ENCODE measurements at regions not wholly inside any gene's neighbourhood (a gene's known extent, or its start where the extent isn't known, plus 50 kb on each side); places are given as distances from the start of the nearest gene placed in this dataset.

DNA sequence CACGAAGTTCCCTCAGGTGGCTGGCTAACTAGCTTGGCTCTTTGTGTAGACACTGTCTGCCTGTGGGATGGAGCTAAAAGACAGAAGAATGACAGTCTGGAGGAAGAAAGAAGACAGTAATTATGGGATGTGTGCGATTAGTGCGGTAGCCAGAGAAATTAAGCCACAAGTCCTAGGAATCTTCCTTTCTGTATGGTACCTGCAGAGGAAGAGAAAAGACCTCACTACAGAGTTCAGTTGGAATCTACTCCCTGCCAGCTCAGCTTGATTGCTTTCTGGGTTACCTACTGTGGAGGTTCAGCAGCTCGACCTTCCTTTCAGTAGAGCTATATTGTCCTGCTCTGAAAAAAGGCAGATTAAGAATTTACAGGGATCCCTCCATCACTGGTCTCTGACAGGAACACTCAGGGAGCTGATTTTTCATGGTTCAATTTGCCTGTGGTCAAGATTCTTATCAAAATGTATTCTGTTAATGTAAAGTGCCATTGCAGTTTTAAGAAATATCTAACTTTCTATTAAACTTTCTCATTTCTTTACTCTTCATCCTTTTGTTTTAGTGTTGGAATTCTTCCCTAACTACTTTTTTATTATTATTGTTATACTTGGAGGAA lies 187.2 kb downstream of the CENPW start:
- DNase-seq (ENCODE audit: low spot score) = no peak

DNA sequence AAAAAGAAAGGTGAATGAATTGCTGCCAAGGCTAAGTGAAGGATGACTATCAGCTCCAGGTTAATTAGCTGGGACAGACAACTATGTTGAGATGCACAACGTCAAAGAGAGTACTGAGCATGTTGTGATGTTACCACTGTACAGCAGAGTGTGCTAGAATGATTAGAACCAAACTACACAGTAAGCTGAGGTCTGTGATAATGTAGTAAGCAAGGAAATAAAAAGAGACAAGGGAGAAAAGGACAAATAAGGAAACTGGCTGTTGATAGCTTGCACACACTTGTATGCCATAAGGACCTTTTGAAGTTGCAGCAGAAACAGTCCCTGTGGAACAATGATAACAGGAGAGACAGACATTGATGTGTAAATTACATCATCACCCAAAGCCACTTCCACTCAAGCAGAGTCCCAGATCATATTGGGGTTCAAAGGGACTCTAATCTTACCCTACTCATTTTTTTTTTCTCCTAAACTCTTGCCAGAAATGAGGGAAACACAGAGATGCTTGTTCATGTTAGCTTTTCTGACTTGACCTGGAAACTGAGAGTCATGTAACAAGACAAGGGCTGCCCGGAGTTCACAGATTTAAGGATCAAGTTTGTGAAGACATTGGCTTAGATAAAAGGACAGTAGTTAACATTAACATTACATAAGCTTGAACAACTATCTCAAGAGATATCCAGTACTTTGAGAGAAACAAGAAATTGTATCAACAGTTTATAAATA lies 189.9 kb downstream of the CENPW start:
- no peak for DNase-seq (ENCODE audit: low spot score)

DNA sequence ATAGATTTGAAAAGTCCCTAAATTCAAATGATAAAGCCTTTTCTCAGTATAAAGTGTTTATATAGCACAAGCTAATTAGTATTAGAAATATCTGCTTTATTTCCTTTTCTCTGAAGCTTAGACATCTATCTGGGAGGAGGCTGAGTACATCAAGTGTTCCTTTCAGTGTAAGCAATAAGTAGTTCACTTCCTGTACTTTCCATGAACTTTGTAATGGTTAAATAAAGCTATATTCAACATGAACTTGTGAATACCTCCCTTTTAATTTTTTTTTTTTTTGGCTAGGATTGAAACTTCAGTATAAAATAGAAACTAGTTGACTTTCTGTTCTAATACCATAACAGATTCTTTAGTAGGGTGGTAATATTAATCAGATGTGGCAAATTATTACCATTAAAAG lies 190.9 kb downstream of the CENPW start:
- no peak for DNase-seq (ENCODE audit: low spot score)

DNA sequence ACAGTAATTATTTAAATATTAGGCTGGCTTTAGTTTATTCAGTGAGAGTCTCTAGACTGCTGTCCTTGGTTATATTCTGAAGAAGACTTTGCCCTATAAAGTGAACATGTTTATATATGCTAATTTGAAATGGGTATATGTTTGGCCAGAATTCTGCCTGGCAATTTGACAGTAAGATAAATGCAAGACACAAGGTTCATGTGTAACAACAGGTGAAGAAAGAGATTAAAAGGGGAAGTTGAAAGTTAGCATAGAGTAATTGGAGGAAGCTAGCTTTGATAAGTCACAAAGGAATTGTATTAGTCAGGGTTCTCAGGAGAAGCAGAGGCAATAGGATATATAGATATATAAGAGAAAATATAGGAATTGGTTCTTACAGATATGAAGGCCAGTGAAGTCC lies 191.4 kb downstream of the CENPW start:
- no peak for DNase-seq (ENCODE audit: low spot score)

DNA sequence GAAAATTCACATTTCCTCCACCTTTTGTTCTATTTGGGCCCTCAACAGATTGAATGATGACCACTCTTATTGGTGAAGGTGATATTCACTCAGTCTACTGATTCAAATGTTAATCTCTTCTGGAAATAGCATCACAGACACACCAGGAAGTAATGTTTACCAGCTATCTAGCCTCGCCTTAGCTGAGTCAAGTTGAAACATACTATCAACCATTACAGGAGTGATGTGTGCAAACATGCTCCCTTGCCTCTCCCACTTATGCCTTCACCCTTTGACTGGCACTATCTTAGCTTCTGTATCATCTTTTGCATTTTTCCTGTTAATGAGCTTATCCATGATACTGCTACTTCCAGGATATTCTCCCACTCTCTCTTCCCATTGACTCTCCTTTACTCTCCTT lies 191.9 kb downstream of the CENPW start:
- no peak for DNase-seq (ENCODE audit: low spot score)

DNA sequence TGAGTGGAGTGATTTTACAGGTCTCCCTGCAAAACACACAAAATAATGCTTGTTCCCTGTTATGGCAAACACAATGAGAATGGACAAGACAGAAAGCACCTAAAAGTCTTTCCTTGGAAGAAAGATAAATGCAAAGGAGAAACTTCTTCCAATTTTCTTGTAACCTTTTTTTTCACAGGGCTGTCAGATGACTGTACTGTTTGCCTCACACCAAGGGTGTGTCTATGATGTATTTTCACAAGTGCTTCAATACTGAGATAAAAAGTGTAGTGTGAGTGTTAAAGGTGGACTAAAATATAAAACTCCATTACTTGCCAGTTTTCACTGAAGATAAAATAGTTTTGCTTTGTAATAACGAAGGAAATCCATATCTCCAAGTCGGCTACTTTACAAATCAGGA lies 194.5 kb downstream of the CENPW start:
- no peak for DNase-seq (ENCODE audit: low spot score)

DNA sequence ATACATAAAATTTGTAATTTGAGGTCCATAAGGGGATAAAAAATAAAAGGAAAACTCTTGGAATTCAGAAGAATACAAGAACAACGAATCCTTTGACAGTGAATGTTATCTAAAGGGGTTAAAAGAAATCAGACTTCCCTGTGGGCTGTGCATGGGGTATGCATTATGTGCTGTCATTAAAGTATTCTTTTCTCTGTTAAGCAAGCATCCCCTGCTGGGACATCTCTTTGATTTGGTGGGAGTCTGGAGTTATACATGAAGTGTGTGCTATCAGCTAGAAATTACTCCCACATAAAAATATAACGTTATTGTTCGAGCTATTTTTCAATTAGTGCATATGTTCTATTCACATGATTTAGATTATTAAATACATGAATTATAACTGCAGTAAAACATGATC lies 195.2 kb downstream of the CENPW start:
- DNase-seq (ENCODE audit: low spot score) = no peak

DNA sequence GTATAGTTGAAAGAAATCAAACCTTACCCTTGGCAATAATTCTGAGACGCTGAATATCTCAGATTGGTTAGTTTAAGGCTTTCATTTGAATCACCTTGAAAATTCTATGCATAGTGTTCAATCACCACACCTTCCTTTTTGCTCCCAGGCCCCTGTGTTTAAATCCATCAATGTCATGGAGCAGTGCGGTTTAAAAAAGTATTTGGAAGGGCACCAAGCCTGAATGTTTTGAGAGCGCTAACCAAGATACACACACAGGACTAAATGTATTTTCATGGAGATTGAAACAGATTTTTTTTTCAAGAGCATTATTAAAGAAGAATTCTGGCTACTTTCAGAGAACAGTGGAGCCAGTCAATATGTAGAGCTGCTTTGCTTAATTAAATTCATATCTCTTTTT lies 195.7 kb downstream of the CENPW start:
- DNase-seq (ENCODE audit: low spot score) = no peak

DNA sequence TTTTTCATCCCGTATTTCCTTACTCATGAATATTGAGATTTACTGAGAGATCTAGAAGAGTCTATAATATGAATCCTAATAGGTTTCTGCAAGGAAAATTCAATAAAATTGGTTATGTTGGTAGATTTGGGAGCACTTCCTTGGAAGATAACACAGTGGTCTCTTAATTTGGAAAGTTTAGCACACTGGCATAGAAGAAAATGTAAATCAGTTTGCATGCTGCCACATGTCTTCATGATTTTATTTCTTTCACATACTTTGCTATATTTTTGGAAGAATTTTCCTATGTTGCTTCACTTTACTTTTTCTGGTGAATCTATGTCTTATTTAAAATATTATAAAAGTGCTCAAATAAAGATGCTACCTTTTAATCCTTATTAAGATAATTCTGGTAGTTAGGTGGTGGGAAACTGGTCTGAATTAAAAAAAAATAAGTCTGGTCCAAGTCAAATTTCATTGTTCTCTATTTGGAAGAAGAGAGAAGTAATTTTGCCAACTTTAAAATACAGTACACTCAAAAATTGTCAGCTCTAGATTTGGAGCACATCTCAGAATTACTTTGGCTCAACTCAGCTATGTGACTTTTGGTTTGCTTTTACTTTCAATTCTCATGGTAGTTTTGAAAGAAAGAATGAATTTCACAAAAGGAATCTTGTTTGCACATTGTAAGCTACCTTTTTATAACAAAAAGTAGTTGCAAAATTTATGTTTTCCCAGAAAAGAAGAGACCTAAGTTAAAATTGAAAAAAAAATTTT lies 197.3 kb downstream of the CENPW start:
- DNase-seq (ENCODE audit: low spot score) = no peak

DNA sequence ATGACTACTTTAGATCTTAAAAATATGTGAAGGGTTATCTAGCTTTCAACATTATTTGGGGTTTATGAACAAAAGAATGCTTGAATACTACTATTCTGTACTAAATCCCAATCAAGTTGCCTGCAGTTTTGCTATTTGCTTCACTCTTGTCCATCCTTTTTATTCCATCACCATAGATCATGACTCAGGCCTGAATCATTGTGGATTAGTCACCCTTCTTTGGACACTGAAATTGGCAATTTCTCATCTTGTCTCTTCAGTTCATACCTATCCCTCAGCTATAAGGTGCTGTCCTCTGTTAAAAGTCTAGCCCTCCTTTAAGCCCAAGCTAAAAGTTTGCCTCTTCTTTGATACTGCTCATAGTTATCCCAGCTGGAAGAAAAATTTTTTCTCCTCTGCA lies 199.1 kb downstream of the CENPW start:
- no peak for DNase-seq (ENCODE audit: low spot score)

DNA sequence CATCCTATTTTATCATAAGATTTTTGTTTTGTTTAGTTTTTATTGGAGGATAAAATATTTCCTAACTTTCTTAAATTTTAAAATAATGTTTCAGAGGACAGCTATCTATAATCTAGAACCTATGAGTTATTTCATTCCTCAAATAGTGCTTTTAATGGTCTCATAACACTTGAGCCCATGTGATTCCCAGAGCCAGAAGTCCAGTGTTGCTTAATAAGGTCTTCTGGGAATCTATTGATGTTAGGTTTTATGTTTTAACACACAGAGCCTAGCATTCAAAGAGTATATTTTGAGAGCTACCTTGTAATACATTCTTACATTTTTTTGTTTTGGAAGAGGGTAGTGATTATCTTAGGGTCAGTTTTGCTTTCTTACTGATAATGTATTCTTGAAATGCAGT lies 200.2 kb downstream of the CENPW start:
- DNase-seq (ENCODE audit: low spot score) = no peak

DNA sequence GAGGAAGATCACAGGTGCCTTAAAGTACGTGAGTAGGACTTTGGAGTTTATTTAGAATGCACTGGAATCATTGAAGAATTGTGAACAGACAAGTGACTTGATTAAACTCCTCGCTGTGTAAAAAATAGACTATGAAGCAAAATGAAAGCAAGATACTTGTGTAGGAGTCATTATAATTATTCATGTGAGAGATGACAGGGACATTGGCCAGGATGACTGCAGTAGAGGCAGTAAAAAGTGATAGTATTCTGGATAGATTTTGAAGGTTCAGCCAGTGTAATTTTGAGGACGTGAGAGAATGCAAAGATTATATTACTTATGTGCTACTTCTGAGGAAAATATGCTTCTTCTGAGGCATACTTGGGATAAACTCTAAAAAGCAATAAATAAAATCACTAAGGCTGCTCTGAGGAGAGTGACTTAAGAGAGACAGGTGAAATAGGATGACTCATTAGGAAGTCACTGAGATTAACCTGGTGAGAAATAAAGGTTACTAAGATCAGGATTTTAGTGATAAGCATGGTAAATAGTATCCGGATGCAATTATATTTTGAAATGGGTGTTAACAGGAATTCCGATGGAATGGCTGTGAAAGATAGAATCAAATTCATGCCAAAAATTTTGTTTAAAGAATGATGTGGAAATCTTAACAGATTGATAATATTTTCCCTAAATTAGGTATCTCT lies 202.0 kb downstream of the CENPW start:
- no peak for DNase-seq (ENCODE audit: low spot score)

DNA sequence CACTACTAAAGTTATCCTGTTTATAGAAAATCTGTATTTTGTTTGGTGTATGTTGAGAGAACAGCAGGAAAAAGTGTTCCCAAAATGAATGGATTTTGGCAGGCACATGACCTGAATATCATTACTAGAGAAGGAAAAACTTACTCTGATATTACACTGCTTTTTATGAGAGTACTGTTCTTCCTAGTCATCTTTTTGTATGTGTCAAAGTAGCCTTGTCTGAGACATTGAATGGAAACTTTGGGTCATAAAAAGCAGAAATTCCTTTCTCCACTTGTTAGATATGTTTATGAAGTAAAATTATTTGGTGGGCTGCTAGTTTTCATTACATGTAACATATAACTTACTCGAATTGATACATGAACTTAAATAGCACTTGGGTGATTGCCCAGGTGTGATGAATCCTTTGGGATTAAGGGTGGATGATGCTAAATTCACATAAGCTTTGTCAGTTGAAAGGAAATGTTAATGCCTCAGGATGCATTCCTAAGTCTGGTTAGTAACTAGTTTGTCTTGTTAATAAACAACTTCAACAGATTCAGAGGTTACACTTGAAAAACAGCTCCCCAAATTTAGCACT lies 206.7 kb downstream of the CENPW start:
- DNase-seq (ENCODE audit: low spot score) = no peak

DNA sequence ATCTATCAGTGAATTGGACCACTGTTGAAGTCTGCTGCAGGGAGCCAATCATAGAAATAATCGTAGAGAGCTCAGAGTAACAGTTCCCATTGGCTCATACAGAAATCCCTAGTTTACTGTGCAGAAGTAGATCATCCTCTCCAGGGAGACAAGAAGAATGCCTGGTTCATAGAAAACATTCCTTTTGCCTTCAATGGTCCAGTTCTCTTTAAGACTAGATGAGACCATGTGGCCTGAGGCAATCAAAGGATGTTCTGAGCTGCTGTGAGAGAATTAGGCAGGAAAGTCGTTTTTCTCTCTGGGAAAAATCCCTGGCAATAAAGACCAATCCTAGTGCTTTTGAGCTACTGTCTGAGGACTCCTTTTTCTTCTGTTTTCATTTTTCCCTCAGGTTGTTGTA lies 208.4 kb downstream of the CENPW start:
- DNase-seq (ENCODE audit: low spot score) = no peak

DNA sequence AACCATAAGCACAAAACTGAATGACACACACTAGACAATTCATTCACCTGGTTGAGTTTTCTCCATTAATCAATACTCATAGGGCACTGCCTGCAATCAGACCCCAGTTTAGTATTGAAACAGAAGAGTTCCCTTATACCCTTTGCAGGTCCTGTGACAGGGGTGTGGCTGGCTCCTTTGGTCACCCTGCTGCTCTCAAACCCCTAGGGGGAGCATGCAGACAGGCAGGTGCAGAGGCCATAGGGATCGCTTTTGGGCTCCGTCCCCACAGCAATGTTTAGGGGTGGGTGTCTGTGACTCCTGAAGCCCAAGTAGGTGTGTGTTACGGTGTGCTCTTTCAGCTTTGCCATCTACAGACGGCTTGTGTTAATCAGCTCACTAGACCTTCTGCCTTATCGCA lies 210.4 kb downstream of the CENPW start:
- no peak for DNase-seq (ENCODE audit: low spot score)

DNA sequence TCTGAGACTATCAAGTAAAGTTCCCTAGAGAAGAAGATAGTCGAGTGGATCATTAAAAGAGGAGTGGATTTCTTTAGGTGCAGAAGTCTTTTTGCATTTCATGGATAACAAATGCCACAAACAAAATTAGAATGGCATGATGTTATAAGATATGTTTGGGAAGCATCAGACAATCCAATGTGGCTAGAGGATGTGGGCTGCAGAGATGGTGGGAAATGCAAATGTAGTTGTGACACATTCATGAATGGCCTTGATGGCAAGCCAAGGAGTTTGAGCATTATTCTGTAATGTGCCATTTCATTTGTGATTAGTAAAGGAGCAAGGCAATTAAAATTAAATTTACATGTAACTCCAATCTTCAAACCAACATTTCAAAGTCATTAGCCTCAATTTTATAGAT lies 211.9 kb downstream of the CENPW start:
- no peak for DNase-seq (ENCODE audit: low spot score)

DNA sequence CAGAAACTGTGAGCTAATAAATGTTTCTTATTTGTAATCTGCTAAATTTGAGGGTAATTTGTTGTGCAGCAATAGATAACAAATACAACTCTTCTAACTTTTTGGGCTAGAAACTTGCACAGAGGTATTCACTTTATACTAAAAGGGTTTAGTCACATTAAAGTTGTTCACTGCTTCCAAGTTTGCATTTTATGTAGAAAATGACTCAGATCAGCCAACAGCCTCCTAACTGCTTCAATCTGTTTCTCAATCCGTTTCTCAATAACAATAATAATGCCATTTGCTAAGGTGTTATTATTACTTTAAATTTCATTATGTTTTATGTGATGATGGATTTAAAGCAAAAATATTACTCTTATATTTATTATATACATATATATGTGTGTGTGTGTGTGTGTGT lies 213.9 kb downstream of the CENPW start:
- DNase-seq (ENCODE audit: low spot score) = no peak

DNA sequence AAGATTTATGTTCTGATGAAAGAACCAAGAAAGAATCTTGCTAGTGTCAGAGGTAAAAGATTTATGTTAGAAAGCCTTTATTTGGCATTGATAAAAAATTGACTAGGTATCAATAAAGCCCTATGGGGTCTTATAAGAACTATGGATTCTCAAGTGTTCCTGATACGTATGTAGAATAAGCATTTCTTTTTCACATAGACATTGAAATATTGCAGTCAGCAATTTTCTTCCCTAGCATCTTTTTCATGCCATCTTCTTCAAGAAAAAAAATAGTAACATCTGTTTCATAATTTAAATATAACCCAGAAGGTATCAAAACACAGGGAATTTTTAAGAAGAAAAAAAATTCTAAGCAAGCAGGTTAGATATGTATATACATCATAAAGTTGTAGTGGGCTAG lies 230.6 kb downstream of the CENPW start:
- DNase-seq (ENCODE audit: low spot score) = no peak

DNA sequence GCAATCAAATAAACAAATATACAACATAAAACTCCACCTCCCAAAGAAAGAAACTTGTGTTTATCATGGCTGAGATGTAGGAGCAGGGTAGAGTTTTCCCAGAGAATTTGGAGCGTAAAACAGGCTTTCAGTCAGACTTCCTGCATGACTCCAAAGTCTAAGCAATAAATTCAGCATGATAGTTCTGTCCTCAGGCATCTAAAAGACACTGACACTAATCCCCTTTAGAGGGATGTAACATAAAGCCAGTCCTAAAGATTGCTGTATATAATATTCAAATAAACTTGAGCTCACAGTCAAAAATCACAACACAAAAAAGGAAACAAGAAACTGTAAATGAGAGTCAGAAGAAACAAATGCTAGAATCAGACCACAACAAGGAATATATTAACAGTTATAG lies 234.4 kb downstream of the CENPW start:
- DNase-seq (ENCODE audit: low spot score) = no peak

DNA sequence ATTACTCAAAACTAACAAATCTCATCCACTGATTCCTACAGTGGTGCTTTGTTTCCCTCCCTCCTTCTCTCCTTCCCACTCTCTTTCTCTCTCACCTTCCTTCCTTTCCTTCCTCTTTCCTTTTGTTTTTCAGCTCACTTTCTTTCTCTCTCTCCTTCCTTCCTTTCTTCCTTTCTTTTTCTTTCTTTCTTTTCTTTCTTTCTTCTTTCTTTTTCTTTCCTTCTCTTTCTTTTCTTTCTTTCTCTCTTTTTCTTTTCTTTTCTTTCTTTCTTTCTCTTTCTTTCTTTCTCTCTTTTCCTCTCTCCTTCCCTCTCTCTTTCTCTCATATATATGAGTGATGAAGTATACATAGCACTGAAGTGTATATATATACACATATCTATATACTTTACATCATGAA lies 241.4 kb downstream of the CENPW start:
- DNase-seq (ENCODE audit: low spot score) = no peak

DNA sequence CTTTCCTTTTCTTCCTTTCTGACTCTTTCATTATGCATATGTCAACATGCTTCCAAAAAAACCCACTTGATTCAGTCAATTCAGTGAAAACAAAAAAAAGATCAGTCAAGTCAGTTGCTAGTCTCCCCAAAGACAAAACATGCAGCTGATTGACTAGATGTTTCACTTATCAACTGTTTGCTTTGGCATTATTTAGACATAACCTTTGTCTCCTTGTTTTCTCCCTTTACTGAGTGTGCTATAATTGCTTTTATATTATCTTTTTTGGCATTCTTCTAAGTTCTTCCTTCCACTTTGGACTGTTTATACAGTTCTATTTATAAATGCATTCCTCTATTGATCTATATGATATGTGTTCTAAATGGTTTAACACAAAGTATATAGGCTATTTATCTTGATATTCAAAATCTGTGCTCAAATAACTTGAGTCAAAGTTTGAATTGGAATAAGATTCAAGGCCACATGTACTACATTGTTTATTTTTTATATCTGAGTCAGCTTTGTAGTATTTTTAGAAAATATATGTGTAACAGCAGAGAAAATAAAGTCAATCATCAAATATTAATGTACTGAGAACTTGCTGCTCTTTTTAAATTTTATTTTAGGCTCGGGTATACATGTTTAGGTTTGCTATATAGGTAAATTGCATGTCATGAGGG lies 260.5 kb downstream of the CENPW start:
- no peak for DNase-seq (ENCODE audit: low spot score)

Measured in mesenteric fat pad (tissue), 1 donor.